AG04449 (cell line): ENCODE measurements at regions not wholly inside any gene's neighbourhood (a gene's known extent, or its start where the extent isn't known, plus 50 kb on each side); places are given as distances from the start of the nearest gene placed in this dataset.
"Not testable (repeated sequence)": the region's sequence is repeated elsewhere in the genome, so short reads cannot be mapped to it uniquely, and the experiment has no call there.

Experiments used
- CTCF ChIA-PET: fragments of 350-600 bp; formaldehyde crosslinking; extraction: SDS; loops from one replicate; lab custom pipeline; 2021; ENCODE audit warnings: antibody characterized with exemption; lab: Yijun Ruan, JAX
- POLR2A ChIA-PET: fragments of 400-600, 350-600 bp; formaldehyde crosslinking; extraction: SDS; loops from one replicate; lab custom pipeline; 2020; ENCODE audit warnings: antibody characterized with exemption, inconsistent platforms; lab: Yijun Ruan, JAX
- DNase-seq: peaks from one replicate; pipeline ENCODE4 v3.0.0-alpha.2; 2010; ENCODE audit warnings: low read depth, low spot score
- H3K4me3 ChIP-seq: 2 replicates; pipeline ENCODE4 v1.5.1; 2011; ENCODE audit warnings: low read depth, mild to moderate bottlenecking, control low read depth, low read length
- TF ChIP-seq, protein P1 (sequence below): IDR thresholded peaks from one replicate; pipeline ENCODE4 v1.5.1; 2011; ENCODE audit warnings: mild to moderate bottlenecking, moderate library complexity, low read length, control low read depth, inconsistent platforms; ENCODE audit not compliant: insufficient read depth; ENCODE audit errors: missing control alignments

GRCh38 chrX:122219735-122220134, 964.3 kb upstream of the GRIA3 start:
- H3K4me3 ChIP-seq = no peak overlapping the region
- POLR2A ChIA-PET = no interaction called here
- TF ChIP-seq, protein P1, sequence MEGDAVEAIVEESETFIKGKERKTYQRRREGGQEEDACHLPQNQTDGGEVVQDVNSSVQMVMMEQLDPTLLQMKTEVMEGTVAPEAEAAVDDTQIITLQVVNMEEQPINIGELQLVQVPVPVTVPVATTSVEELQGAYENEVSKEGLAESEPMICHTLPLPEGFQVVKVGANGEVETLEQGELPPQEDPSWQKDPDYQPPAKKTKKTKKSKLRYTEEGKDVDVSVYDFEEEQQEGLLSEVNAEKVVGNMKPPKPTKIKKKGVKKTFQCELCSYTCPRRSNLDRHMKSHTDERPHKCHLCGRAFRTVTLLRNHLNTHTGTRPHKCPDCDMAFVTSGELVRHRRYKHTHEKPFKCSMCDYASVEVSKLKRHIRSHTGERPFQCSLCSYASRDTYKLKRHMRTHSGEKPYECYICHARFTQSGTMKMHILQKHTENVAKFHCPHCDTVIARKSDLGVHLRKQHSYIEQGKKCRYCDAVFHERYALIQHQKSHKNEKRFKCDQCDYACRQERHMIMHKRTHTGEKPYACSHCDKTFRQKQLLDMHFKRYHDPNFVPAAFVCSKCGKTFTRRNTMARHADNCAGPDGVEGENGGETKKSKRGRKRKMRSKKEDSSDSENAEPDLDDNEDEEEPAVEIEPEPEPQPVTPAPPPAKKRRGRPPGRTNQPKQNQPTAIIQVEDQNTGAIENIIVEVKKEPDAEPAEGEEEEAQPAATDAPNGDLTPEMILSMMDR = no peak
- no peak for DNase-seq
- CTCF ChIA-PET = no interaction called here

- TF ChIP-seq, protein P1 = no peak
- no peak overlapping the region for H3K4me3 ChIP-seq
- no peak for DNase-seq
- CTCF ChIA-PET = no interaction called here
- POLR2A ChIA-PET = no interaction called here
These were observed 963.3 kb upstream of the GRIA3 start for GRCh38 chrX:122220644-122221373.

- DNase-seq, POLR2A ChIA-PET, CTCF ChIA-PET, H3K4me3 ChIP-seq: not testable (repeated sequence)
These were observed 962.3 kb upstream of the GRIA3 start for GRCh38 chrX:122221810-122222209.

GRCh38 chrX:122224137-122224536, 959.9 kb upstream of the GRIA3 start:
- CTCF ChIA-PET, POLR2A ChIA-PET, DNase-seq, H3K4me3 ChIP-seq: not testable (repeated sequence)

GRCh38 chrX:122238801-122239200, 945.3 kb upstream of the GRIA3 start:
- TF ChIP-seq, protein P1 = no peak
- no peak overlapping the region for H3K4me3 ChIP-seq
- no peak for DNase-seq
- CTCF ChIA-PET = no interaction called here
- POLR2A ChIA-PET = no interaction called here

DNA sequence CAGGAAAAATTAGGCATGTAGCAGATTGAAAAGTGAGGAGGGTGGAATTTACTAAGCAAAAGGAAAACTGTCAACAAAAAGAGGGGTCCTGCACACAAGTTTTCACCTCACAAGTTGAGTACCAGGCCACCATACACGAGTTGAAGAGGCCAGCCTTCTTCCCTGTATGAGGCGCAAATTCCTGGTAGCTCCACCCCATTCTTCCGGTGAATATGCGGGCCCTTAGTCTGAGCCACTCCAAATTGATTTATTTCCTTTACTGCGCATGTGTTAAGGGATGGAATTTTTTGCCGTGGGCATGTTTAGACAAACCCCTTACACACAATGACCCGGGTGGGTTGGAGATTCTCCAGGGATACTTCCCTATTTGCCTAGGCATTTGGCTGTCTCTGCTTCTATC, 942.1 kb upstream of the GRIA3 start:
- no peak for DNase-seq
- TF ChIP-seq, protein P1 = no peak
- ChIA-PET POLR2A (no interaction called here), CTCF (no interaction called here)
- H3K4me3 ChIP-seq = no peak overlapping the region

- POLR2A ChIA-PET = no interaction called here
- no peak for DNase-seq
- CTCF ChIA-PET = no interaction called here
- TF ChIP-seq, protein P1 = no peak
- no peak overlapping the region for H3K4me3 ChIP-seq
These were observed 940.0 kb upstream of the GRIA3 start for GRCh38 chrX:122244080-122244479.
